Suprapubic skin (tissue), 3 donors: ENCODE measurements at regions not wholly inside any gene's neighbourhood (a gene's known extent, or its start where the extent isn't known, plus 50 kb on each side); places are given as distances from the start of the nearest gene placed in this dataset.

Source experiments
- POLR2AphosphoS5 ChIP-seq, 3 donors: sonication (generic); formaldehyde crosslinking; IDR thresholded peaks; one replicate each; pipeline ENCODE4 v1.6.1; 2017; ENCODE audit warnings: antibody characterized with exemption in 3 of 3
- TF ChIP-seq, protein P1 (sequence below), 2 donors: fragments of 200-600 bp in 1 of 2; fragments of 450-650 bp in 1 of 2; sonication (generic) in 1 of 2; IDR thresholded peaks; one replicate each; pipeline ENCODE4 v1.5.1; 2016 to 2019; ENCODE audit warnings: antibody characterized with exemption in 2 of 2, mild to moderate bottlenecking in 1 of 2, moderate library complexity in 1 of 2

DNA sequence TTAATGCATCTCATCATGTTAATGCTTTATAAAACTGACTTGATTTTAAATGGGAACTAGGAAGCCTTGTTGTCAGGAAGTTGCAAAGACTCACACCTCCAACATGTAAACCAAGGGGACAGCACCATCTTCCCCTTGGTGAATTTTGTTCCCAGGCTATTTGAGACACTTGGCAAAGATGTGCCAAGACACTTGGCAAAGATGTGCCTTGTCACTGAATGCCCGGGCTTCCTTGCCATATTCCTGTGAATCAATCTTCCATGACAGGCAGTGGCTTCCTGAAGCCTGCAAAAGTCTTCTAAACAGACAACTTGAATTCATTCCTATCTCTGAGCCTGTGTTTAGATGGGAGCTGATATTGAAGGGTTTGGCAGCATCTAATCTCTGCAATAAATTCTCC lies 465.4 kb upstream of the C16orf82 start:
- TF ChIP-seq, protein P1, sequence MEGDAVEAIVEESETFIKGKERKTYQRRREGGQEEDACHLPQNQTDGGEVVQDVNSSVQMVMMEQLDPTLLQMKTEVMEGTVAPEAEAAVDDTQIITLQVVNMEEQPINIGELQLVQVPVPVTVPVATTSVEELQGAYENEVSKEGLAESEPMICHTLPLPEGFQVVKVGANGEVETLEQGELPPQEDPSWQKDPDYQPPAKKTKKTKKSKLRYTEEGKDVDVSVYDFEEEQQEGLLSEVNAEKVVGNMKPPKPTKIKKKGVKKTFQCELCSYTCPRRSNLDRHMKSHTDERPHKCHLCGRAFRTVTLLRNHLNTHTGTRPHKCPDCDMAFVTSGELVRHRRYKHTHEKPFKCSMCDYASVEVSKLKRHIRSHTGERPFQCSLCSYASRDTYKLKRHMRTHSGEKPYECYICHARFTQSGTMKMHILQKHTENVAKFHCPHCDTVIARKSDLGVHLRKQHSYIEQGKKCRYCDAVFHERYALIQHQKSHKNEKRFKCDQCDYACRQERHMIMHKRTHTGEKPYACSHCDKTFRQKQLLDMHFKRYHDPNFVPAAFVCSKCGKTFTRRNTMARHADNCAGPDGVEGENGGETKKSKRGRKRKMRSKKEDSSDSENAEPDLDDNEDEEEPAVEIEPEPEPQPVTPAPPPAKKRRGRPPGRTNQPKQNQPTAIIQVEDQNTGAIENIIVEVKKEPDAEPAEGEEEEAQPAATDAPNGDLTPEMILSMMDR (IDR thresholded peaks at IDR 0.05), result no peak
- TF ChIP-seq POLR2AphosphoS5 (IDR thresholded peaks at IDR 0.05), result no peak
